ENCODE measurements at regions not wholly inside any gene's neighbourhood (a gene's known extent, or its start where the extent isn't known, plus 50 kb on each side); places are given as distances from the start of the nearest gene placed in this dataset.

DNA sequence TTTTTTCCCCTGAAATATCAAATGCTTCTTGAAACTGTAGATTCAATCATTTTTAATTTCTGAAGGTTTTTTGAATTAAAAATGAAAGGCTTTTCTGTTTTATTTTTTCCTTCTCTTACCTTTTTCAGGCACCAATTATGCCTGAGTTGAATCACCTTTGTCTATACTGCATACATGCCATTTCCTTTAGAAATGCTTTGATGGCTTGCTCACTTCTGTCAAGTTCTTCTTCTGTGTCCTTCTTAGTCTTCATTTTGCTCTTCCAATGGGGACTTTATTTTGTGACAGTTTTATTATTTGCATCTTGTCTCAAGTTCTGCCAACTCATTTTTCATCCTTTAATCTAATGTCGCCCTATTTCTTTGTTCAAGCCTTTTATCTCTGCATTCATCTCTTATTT lies 121.9 kb upstream of the PRL start:
- no peak for TF ChIP-seq EZH2phosphoT487 (IDR thresholded peaks at IDR 0.05; ENCODE audit: borderline replicate concordance, low read depth)
- TF ChIP-seq FOXM1 (IDR thresholded peaks at IDR 0.05; ENCODE audit: low read depth), result no peak
- TF ChIP-seq, protein P1, sequence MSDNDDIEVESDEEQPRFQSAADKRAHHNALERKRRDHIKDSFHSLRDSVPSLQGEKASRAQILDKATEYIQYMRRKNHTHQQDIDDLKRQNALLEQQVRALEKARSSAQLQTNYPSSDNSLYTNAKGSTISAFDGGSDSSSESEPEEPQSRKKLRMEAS (IDR thresholded peaks at IDR 0.05; ENCODE audit: low read depth), result no peak
- TF ChIP-seq RCOR1 (IDR thresholded peaks at IDR 0.05; ENCODE audit: low read length), result no peak
- no peak for TF ChIP-seq SIN3A (IDR thresholded peaks at IDR 0.05; ENCODE audit: borderline replicate concordance, low read depth, low read length)
- no peak for TF ChIP-seq FOSL2 (IDR thresholded peaks at IDR 0.05; ENCODE audit: borderline replicate concordance, low read depth)
- 0 out of 2 replicates have a peak, but pooled peaks cover 10% of the 10 kb centered on the region for H3K9me3 ChIP-seq

DNA sequence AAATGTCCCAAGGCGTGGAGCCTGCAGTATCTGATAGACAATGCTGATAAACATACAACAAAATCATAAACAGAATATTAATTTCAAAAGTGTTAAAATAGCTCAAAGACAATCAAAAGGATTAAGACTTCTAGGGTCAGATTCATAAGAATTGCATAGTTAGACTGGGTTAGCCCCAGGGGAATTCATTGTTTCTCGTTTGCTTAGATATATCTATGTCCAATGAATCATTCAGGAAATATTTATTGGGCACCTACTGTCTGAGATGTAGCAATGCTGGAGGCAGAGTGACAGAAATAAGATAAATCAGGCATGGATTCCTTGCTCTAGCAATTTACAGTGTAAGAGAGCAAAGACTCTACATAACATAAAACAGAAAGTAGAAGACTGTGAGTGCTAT lies 124.4 kb upstream of the PRL start:
- Histone ChIP-seq H3K27me3 (ENCODE audit: insufficient read depth) (no peaks in the 10 kb centered on the region), H3K9me3 (0 out of 2 replicates have a peak, but pooled peaks cover 10% of the 10 kb centered on the region), H3K9ac (no peak overlapping the region), H3K4me2 (no peak overlapping the region), H3K27ac (ENCODE audit: low read depth in 2 of 2, low read length in 1 of 2) (no peak overlapping the region), H3F3A (replicated peaks; ENCODE audit: insufficient read depth) (no peaks in the 10 kb centered on the region), H3K79me2 (ENCODE audit: insufficient read depth) (no peaks in the 10 kb centered on the region), H3K4me3 (ENCODE audit: low read depth in 2 of 2, low read length in 1 of 2) (no peak overlapping the region), H3K9me2 (no peaks in the 10 kb centered on the region), H4K20me1 (ENCODE audit: insufficient read depth) (no peaks in the 10 kb centered on the region), H3K36me3 (replicated peaks in 1 of 2; ENCODE audit: control insufficient read depth in 1 of 2, insufficient read depth in 2 of 2, low read length in 1 of 2) (peaks cover 0 to 3% of the 10 kb centered on the region in 2 experiments), H2AFZ (ENCODE audit: low read depth) (no peak overlapping the region), H3K4me1 (ENCODE audit: control insufficient read depth in 1 of 2, insufficient read depth in 2 of 2, low read depth in 1 of 2, low read length in 1 of 2) (no peaks in the 10 kb centered on the region; a peak in 1 of 4 replicates)
- no peak for DNase-seq
- TF ChIP-seq GABPA (IDR thresholded peaks at IDR 0.05; ENCODE audit: low read depth) (no peak), GATA2 (CRISPR knock-in tag; IDR thresholded peaks at IDR 0.05) (no peak), IRF3 (IDR thresholded peaks at IDR 0.05; ENCODE audit: low read depth, low read length) (no peak), ELF1 (IDR thresholded peaks at IDR 0.05) (no peak), POLR2AphosphoS5 (IDR thresholded peaks at IDR 0.05; ENCODE audit: low read depth, low read length) (no peak), RAD21 (IDR thresholded peaks at IDR 0.05; ENCODE audit: low read length) (no peak), NFIC (IDR thresholded peaks at IDR 0.05; ENCODE audit: borderline replicate concordance) (no peak), RCOR1 (IDR thresholded peaks at IDR 0.05; ENCODE audit: low read length) (no peak), TCF12 (IDR thresholded peaks at IDR 0.05) (no peak), FOXJ3 (CRISPR knock-in tag; IDR thresholded peaks at IDR 0.05) (no peak), FOXM1 (IDR thresholded peaks at IDR 0.05; ENCODE audit: low read depth) (no peak), RXRA (IDR thresholded peaks at IDR 0.05; ENCODE audit: borderline replicate concordance, low read depth) (no peak)
- TF ChIP-seq, protein P2, sequence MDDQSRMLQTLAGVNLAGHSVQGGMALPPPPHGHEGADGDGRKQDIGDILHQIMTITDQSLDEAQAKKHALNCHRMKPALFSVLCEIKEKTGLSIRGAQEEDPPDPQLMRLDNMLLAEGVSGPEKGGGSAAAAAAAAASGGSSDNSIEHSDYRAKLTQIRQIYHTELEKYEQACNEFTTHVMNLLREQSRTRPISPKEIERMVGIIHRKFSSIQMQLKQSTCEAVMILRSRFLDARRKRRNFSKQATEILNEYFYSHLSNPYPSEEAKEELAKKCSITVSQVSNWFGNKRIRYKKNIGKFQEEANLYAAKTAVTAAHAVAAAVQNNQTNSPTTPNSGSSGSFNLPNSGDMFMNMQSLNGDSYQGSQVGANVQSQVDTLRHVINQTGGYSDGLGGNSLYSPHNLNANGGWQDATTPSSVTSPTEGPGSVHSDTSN (IDR thresholded peaks at IDR 0.05), result no peak
- TF ChIP-seq, protein P3, sequence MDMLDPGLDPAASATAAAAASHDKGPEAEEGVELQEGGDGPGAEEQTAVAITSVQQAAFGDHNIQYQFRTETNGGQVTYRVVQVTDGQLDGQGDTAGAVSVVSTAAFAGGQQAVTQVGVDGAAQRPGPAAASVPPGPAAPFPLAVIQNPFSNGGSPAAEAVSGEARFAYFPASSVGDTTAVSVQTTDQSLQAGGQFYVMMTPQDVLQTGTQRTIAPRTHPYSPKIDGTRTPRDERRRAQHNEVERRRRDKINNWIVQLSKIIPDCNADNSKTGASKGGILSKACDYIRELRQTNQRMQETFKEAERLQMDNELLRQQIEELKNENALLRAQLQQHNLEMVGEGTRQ (IDR thresholded peaks at IDR 0.05; ENCODE audit: borderline replicate concordance, low read depth, low read length), result no peak
- TF ChIP-seq, protein P4, sequence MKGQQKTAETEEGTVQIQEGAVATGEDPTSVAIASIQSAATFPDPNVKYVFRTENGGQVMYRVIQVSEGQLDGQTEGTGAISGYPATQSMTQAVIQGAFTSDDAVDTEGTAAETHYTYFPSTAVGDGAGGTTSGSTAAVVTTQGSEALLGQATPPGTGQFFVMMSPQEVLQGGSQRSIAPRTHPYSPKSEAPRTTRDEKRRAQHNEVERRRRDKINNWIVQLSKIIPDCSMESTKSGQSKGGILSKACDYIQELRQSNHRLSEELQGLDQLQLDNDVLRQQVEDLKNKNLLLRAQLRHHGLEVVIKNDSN (IDR thresholded peaks at IDR 0.05; ENCODE audit: borderline replicate concordance, low read depth), result no peak
- TF ChIP-seq, protein P5, sequence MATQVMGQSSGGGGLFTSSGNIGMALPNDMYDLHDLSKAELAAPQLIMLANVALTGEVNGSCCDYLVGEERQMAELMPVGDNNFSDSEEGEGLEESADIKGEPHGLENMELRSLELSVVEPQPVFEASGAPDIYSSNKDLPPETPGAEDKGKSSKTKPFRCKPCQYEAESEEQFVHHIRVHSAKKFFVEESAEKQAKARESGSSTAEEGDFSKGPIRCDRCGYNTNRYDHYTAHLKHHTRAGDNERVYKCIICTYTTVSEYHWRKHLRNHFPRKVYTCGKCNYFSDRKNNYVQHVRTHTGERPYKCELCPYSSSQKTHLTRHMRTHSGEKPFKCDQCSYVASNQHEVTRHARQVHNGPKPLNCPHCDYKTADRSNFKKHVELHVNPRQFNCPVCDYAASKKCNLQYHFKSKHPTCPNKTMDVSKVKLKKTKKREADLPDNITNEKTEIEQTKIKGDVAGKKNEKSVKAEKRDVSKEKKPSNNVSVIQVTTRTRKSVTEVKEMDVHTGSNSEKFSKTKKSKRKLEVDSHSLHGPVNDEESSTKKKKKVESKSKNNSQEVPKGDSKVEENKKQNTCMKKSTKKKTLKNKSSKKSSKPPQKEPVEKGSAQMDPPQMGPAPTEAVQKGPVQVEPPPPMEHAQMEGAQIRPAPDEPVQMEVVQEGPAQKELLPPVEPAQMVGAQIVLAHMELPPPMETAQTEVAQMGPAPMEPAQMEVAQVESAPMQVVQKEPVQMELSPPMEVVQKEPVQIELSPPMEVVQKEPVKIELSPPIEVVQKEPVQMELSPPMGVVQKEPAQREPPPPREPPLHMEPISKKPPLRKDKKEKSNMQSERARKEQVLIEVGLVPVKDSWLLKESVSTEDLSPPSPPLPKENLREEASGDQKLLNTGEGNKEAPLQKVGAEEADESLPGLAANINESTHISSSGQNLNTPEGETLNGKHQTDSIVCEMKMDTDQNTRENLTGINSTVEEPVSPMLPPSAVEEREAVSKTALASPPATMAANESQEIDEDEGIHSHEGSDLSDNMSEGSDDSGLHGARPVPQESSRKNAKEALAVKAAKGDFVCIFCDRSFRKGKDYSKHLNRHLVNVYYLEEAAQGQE (IDR thresholded peaks at IDR 0.05; ENCODE audit: low read depth, low read length), result no peak
- POLR2A ChIA-PET, result no interaction called here
- CTCF ChIA-PET, result no interaction called here
- WGBS (ENCODE audit: low lambda C conversion rate), result 50% methylated on average over 2 of the region's 2 CpGs

More for the DNA sequence above, 121.9 kb upstream of the PRL start:
- H3K9me2 ChIP-seq, result no peaks in the 10 kb centered on the region
- peaks cover 0 to 5% of the 10 kb centered on the region in 2 experiments; a peak in 1 of 4 replicates for H3K4me1 ChIP-seq (ENCODE audit: control insufficient read depth in 1 of 2, insufficient read depth in 2 of 2, low read depth in 1 of 2, low read length in 1 of 2)
- no peaks in the 10 kb centered on the region for H3K27me3 ChIP-seq (ENCODE audit: insufficient read depth)
- H3K27ac ChIP-seq (ENCODE audit: low read depth in 2 of 2, low read length in 1 of 2), result no peak overlapping the region
- no peak overlapping the region for H2AFZ ChIP-seq (ENCODE audit: low read depth)
- no peaks in the 10 kb centered on the region for H3K79me2 ChIP-seq (ENCODE audit: insufficient read depth)
- DNase-seq, result no peak
- H3K9ac ChIP-seq, result no peak overlapping the region
- no peaks in the 10 kb centered on the region for H3F3A ChIP-seq (replicated peaks; ENCODE audit: insufficient read depth)
- peaks cover 0 to 3% of the 10 kb centered on the region in 2 experiments for H3K36me3 ChIP-seq (replicated peaks in 1 of 2; ENCODE audit: control insufficient read depth in 1 of 2, insufficient read depth in 2 of 2, low read length in 1 of 2)
- ChIA-PET CTCF (interaction anchor here (0.6 kb wide), 1 partner anchor 126 kb away, joined by 3 read pairs; no protein-coding TSS in a partner anchor), POLR2A (no interaction called here)
- H4K20me1 ChIP-seq (ENCODE audit: insufficient read depth), result no peaks in the 10 kb centered on the region
- WGBS (ENCODE audit: low lambda C conversion rate), result 34% methylated on average over 1 of the region's 1 CpG
- no peak overlapping the region for H3K4me3 ChIP-seq (ENCODE audit: low read depth in 2 of 2, low read length in 1 of 2)
- H3K4me2 ChIP-seq, result no peak overlapping the region
